ENCODE measurements at regions not wholly inside any gene's neighbourhood (a gene's known extent, or its start where the extent isn't known, plus 50 kb on each side); places are given as distances from the start of the nearest gene placed in this dataset.

GRCh38 chr5:18325431-18325830 is 691.2 kb downstream of the TAF11L14 start:
- TF ChIP-seq CTCF (IDR thresholded peaks at IDR 0.05): no peak
- no peak for TF ChIP-seq ZFX (IDR thresholded peaks at IDR 0.05; ENCODE audit: borderline replicate concordance)

Measured in 22Rv1 (cell line).